Neural progenitor cell (in vitro differentiated cells): ENCODE measurements at regions not wholly inside any gene's neighbourhood (a gene's known extent, or its start where the extent isn't known, plus 50 kb on each side); places are given as distances from the start of the nearest gene placed in this dataset.

ENCODE experiments used
- EZH2 ChIP-seq: fragments of 200-600 bp; sonication (generic); IDR thresholded peaks from 2 replicates; pipeline ENCODE4 v1.6.1; 2017; ENCODE audit warnings: antibody characterized with exemption, mild to moderate bottlenecking, moderate library complexity
- TF ChIP-seq, protein P1 (sequence below): fragments of 200-600 bp; sonication (generic); IDR thresholded peaks from 2 replicates; pipeline ENCODE4 v1.5.1; 2017; ENCODE audit warnings: antibody characterized with exemption, mild to moderate bottlenecking

DNA sequence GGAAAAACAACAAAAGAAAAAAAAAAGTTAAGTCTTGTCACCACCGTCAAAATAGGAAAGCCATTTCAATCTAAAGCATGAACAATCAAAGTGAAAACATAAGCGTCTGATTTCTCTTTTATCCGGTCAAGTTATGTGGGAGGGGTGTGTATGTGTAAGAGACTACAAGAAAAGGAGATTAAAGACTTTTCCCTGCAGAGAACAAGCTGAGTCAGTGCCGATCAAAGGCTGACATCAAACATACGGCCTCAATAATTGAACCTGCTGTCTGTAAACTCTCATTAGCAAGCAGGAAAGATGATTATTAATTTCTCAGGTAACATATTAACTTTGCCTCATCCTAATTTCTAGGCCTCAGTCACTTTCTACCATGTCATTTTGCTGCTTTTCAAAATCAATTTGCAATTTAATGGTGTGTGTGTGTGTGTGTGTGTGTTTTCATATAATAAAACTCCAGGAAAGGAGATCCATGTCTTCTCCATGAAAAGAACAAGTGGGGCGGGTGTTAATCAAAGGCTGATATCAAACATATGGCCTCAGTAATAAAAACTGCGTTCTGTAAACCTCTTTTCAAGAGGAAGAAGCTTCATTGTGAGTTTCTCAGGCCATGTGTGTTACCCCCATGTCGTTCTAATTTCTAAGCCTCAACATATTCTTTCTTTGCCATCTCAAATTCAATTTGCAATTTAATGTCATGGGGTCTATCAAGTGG, 649.1 kb upstream of the SORCS1 start:
- no peak for TF ChIP-seq EZH2
- TF ChIP-seq, protein P1, sequence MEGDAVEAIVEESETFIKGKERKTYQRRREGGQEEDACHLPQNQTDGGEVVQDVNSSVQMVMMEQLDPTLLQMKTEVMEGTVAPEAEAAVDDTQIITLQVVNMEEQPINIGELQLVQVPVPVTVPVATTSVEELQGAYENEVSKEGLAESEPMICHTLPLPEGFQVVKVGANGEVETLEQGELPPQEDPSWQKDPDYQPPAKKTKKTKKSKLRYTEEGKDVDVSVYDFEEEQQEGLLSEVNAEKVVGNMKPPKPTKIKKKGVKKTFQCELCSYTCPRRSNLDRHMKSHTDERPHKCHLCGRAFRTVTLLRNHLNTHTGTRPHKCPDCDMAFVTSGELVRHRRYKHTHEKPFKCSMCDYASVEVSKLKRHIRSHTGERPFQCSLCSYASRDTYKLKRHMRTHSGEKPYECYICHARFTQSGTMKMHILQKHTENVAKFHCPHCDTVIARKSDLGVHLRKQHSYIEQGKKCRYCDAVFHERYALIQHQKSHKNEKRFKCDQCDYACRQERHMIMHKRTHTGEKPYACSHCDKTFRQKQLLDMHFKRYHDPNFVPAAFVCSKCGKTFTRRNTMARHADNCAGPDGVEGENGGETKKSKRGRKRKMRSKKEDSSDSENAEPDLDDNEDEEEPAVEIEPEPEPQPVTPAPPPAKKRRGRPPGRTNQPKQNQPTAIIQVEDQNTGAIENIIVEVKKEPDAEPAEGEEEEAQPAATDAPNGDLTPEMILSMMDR, result no peak
